HEK293 (cell line): ENCODE measurements at regions not wholly inside any gene's neighbourhood (a gene's known extent, or its start where the extent isn't known, plus 50 kb on each side); places are given as distances from the start of the nearest gene placed in this dataset.

Source experiments
- CTCF ChIA-PET: fragments of 350-600 bp; formaldehyde crosslinking; extraction: SDS; loops from one replicate; lab custom pipeline; 2021; ENCODE audit warnings: antibody characterized with exemption; lab: Yijun Ruan, JAX
- POLR2A ChIA-PET: fragments of 300-600 bp; formaldehyde crosslinking; extraction: SDS; loops from one replicate; lab custom pipeline; 2020; ENCODE audit warnings: antibody characterized with exemption, inconsistent platforms; lab: Yijun Ruan, JAX
- H3K27ac ChIP-seq: fragments of 200-500 bp; sonication (Bioruptor generic); 2 replicates; pipeline ENCODE4 v1.5.1; 2014; ENCODE audit warnings: low read depth, low read length, control low read depth, inconsistent platforms; ENCODE audit errors: extremely low read depth
- H3K36me3 ChIP-seq, 2 experiments: fragments of 200-500 bp in 1 of 2; sonication (Bioruptor generic) in 1 of 2; 1 replicate in 1 of 2; 2 replicates in 1 of 2; pipeline ENCODE4 v1.5.1; 2014 to 2017; ENCODE audit warnings: inconsistent platforms in 2 of 2, low read length in 2 of 2; ENCODE audit not compliant: control insufficient read depth in 2 of 2, insufficient read depth in 1 of 2
- H3K4me1 ChIP-seq: fragments of 200-500 bp; sonication (Bioruptor generic); 2 replicates; pipeline ENCODE4 v1.5.1; 2014; ENCODE audit warnings: mild to moderate bottlenecking, low read length, inconsistent platforms; ENCODE audit not compliant: control insufficient read depth, insufficient read depth
- H3K4me3 ChIP-seq: 2 replicates; pipeline ENCODE4 v1.5.1; 2011; ENCODE audit warnings: low read depth, mild to moderate bottlenecking, control low read depth, low read length, moderate library complexity
- H3K9me3 ChIP-seq: fragments of 200-500 bp; sonication (Bioruptor generic); 2 replicates; pipeline ENCODE4 v1.5.1; 2014; ENCODE audit warnings: low read depth, low read length, inconsistent platforms; ENCODE audit not compliant: control insufficient read depth, insufficient read depth
- FEZF1 ChIP-seq: fragments of 450-650 bp; formaldehyde crosslinking; IDR thresholded peaks from 2 replicates; pipeline ENCODE4 v1.5.1; 2016; ENCODE audit warnings: missing biosample characterization, missing genetic modification characterization
- IKZF3 ChIP-seq: fragments of 450-650 bp; IDR thresholded peaks from 2 replicates; pipeline ENCODE4 v1.5.0; 2018; ENCODE audit warnings: missing biosample characterization, mild to moderate bottlenecking, missing genetic modification characterization, moderate library complexity
- KLF10 ChIP-seq: fragments of 450-650 bp; IDR thresholded peaks from 2 replicates; pipeline ENCODE4 v1.5.1; 2018; ENCODE audit warnings: missing biosample characterization, mild to moderate bottlenecking, missing genetic modification characterization
- KLF16 ChIP-seq: fragments of 450-650 bp; formaldehyde crosslinking; IDR thresholded peaks from 2 replicates; pipeline ENCODE4 v1.5.1; 2017; ENCODE audit warnings: missing biosample characterization, missing genetic modification characterization
- KLF7 ChIP-seq: fragments of 450-650 bp; formaldehyde crosslinking; IDR thresholded peaks from 2 replicates; pipeline ENCODE4 v1.5.1; 2016; ENCODE audit warnings: missing biosample characterization, missing genetic modification characterization, borderline replicate concordance
- SETDB1 ChIP-seq: IDR thresholded peaks from one replicate; pipeline ENCODE4 v1.6.1; 2017; ENCODE audit warnings: mild to moderate bottlenecking, low read length, moderate library complexity, mixed read lengths; ENCODE audit not compliant: insufficient read length
- SP3 ChIP-seq: fragments of 450-650 bp; formaldehyde crosslinking; IDR thresholded peaks from 2 replicates; pipeline ENCODE4 v1.5.1; 2016; ENCODE audit warnings: missing biosample characterization, missing genetic modification characterization
- ZBTB49 ChIP-seq: fragments of 450-650 bp; formaldehyde crosslinking; IDR thresholded peaks from 2 replicates; pipeline ENCODE4 v1.5.1; 2016; ENCODE audit warnings: missing biosample characterization, missing genetic modification characterization, low read depth
- ZFHX2 ChIP-seq: fragments of 450-650 bp; formaldehyde crosslinking; conservative IDR thresholded peaks from 2 replicates; pipeline ENCODE4 v1.5.1; 2016; ENCODE audit warnings: missing biosample characterization, missing genetic modification characterization
- ZNF133 ChIP-seq: fragments of 450-650 bp; formaldehyde crosslinking; IDR thresholded peaks from 2 replicates; pipeline ENCODE4 v1.5.1; 2016; ENCODE audit warnings: missing biosample characterization, missing genetic modification characterization
- ZNF174 ChIP-seq: fragments of 450-650 bp; formaldehyde crosslinking; IDR thresholded peaks from 2 replicates; pipeline ENCODE4 v1.5.0; 2017; ENCODE audit warnings: missing biosample characterization, mild to moderate bottlenecking, missing genetic modification characterization
- ZNF24 ChIP-seq: fragments of 450-650 bp; formaldehyde crosslinking; IDR thresholded peaks from 2 replicates; pipeline ENCODE4 v1.5.1; 2016; ENCODE audit warnings: missing biosample characterization, missing genetic modification characterization
- ZNF354C ChIP-seq: fragments of 450-650 bp; formaldehyde crosslinking; IDR thresholded peaks from 2 replicates; pipeline ENCODE4 v1.5.1; 2016; ENCODE audit warnings: missing biosample characterization, missing genetic modification characterization, low read depth, borderline replicate concordance
- ZNF394 ChIP-seq: fragments of 450-650 bp; formaldehyde crosslinking; IDR thresholded peaks from 2 replicates; pipeline ENCODE4 v1.5.1; 2016; ENCODE audit warnings: missing biosample characterization, missing genetic modification characterization, mild to moderate bottlenecking, moderate library complexity, borderline replicate concordance
- ZNF529 ChIP-seq: fragments of 450-650 bp; formaldehyde crosslinking; IDR thresholded peaks from 2 replicates; pipeline ENCODE4 v1.5.1; 2017; ENCODE audit warnings: missing genetic modification characterization, missing biosample characterization; ENCODE audit not compliant: insufficient replicate concordance
- ZNF571 ChIP-seq: fragments of 450-650 bp; formaldehyde crosslinking; IDR thresholded peaks from 2 replicates; pipeline ENCODE4 v1.5.0; 2017; ENCODE audit warnings: missing biosample characterization, missing genetic modification characterization
- ZNF626 ChIP-seq: fragments of 450-650 bp; sonication (Bioruptor Pico); formaldehyde crosslinking; IDR thresholded peaks from 2 replicates; pipeline ENCODE4 v1.5.1; 2018; ENCODE audit warnings: missing biosample characterization, missing genetic modification characterization, inconsistent platforms
- ZNF660 ChIP-seq: fragments of 450-650 bp; IDR thresholded peaks from 2 replicates; pipeline ENCODE4 v1.5.1; 2018; ENCODE audit warnings: missing biosample characterization, mild to moderate bottlenecking, missing genetic modification characterization
- TF ChIP-seq, protein P1 (sequence below): fragments of 450-650 bp; formaldehyde crosslinking; IDR thresholded peaks from 2 replicates; pipeline ENCODE4 v1.5.1; 2016; ENCODE audit warnings: missing biosample characterization, missing genetic modification characterization
- TF ChIP-seq, protein P2 (sequence below): fragments of 450-650 bp; formaldehyde crosslinking; IDR thresholded peaks from 2 replicates; pipeline ENCODE4 v1.5.1; 2016; ENCODE audit warnings: missing biosample characterization, missing genetic modification characterization
- TF ChIP-seq, protein P3 (sequence below): fragments of 450-650 bp; formaldehyde crosslinking; IDR thresholded peaks from 2 replicates; pipeline ENCODE4 v1.5.1; 2016; ENCODE audit warnings: missing biosample characterization, missing genetic modification characterization

DNA sequence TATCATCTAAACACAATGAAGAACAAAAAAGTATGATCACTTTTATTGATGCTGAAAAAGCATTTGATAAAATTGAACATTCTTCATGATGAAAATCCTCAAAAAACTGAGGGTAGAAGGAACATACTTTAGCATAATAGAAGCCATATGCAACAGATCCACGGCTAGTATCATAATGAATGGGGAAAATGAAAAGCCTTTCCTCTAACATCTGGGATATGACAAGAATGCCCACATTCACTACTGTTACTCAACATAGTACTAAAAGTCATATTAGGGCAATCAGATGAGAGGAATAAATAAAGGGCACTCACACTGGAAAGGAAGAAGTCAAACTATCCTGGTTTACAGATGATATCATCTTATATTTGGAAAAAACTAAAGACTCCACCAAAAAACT lies 256.6 kb downstream of the RFPL4B start:
- CTCF ChIA-PET: no interaction called here
- Histone ChIP-seq H3K9me3 (no peaks in the 10 kb centered on the region), H3K4me1 (no peaks in the 10 kb centered on the region), H3K36me3 (no peaks in the 10 kb centered on the region), H3K27ac (no peak overlapping the region), H3K4me3 (no peak overlapping the region)
- TF ChIP-seq ZNF626 (tag by site-specific recombination) (no peak), IKZF3 (tag by site-specific recombination) (no peak)
- POLR2A ChIA-PET: no interaction called here

- Histone ChIP-seq H3K4me3 (no peak overlapping the region), H3K27ac (no peak overlapping the region), H3K4me1 (no peaks in the 10 kb centered on the region), H3K9me3 (no peaks in the 10 kb centered on the region), H3K36me3 (no peaks in the 10 kb centered on the region)
- ChIA-PET CTCF (interaction anchor here (0.6 to 0.8 kb wide), 2 partner anchors 7 to 1878 kb away, joined by 3 to 7 read pairs; no protein-coding TSS in a partner anchor), POLR2A (no interaction called here)
- no peak for TF ChIP-seq ZNF571 (tag by site-specific recombination)
- no peak for TF ChIP-seq ZNF24 (tag by site-specific recombination)
- TF ChIP-seq ZNF174 (tag by site-specific recombination): no peak
- TF ChIP-seq, protein P1, sequence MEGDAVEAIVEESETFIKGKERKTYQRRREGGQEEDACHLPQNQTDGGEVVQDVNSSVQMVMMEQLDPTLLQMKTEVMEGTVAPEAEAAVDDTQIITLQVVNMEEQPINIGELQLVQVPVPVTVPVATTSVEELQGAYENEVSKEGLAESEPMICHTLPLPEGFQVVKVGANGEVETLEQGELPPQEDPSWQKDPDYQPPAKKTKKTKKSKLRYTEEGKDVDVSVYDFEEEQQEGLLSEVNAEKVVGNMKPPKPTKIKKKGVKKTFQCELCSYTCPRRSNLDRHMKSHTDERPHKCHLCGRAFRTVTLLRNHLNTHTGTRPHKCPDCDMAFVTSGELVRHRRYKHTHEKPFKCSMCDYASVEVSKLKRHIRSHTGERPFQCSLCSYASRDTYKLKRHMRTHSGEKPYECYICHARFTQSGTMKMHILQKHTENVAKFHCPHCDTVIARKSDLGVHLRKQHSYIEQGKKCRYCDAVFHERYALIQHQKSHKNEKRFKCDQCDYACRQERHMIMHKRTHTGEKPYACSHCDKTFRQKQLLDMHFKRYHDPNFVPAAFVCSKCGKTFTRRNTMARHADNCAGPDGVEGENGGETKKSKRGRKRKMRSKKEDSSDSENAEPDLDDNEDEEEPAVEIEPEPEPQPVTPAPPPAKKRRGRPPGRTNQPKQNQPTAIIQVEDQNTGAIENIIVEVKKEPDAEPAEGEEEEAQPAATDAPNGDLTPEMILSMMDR (tag by site-specific recombination): no peak
- no peak for TF ChIP-seq SP3 (tag by site-specific recombination)
- TF ChIP-seq ZNF394 (tag by site-specific recombination): no peak
- no peak for TF ChIP-seq ZNF133 (tag by site-specific recombination)
- no peak for TF ChIP-seq ZNF660 (tag by site-specific recombination)
- no peak for TF ChIP-seq ZNF529 (tag by site-specific recombination)
- TF ChIP-seq, protein P2, sequence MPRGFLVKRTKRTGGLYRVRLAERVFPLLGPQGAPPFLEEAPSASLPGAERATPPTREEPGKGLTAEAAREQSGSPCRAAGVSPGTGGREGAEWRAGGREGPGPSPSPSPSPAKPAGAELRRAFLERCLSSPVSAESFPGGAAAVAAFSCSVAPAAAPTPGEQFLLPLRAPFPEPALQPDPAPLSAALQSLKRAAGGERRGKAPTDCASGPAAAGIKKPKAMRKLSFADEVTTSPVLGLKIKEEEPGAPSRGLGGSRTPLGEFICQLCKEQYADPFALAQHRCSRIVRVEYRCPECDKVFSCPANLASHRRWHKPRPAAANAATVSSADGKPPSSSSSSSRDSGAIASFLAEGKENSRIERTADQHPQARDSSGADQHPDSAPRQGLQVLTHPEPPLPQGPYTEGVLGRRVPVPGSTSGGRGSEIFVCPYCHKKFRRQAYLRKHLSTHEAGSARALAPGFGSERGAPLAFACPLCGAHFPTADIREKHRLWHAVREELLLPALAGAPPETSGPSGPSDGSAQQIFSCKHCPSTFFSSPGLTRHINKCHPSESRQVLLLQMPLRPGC (tag by site-specific recombination): no peak
- TF ChIP-seq, protein P3, sequence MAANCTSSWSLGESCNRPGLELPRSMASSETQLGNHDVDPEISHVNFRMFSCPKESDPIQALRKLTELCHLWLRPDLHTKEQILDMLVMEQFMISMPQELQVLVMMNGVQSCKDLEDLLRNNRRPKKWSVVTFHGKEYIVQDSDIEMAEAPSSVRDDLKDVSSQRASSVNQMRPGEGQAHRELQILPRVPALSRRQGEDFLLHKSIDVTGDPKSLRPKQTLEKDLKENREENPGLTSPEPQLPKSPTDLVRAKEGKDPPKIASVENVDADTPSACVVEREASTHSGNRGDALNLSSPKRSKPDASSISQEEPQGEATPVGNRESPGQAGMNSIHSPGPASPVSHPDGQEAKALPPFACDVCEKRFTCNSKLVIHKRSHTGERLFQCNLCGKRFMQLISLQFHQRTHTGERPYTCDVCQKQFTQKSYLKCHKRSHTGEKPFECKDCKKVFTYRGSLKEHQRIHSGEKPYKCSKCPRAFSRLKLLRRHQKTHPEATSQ: no peak
- TF ChIP-seq ZFHX2: no peak
- TF ChIP-seq SETDB1: no peak
- no peak for TF ChIP-seq KLF16 (tag by site-specific recombination)
- TF ChIP-seq FEZF1: no peak
- no peak for TF ChIP-seq KLF7
- TF ChIP-seq ZBTB49 (tag by site-specific recombination): no peak
- TF ChIP-seq ZNF354C (tag by site-specific recombination): no peak
- TF ChIP-seq KLF10 (tag by site-specific recombination): no peak
Observed at GRCh38 chr6:112606656-112607435, 259.7 kb downstream of the RFPL4B start.
